ENCODE measurements at regions not wholly inside any gene's neighbourhood (a gene's known extent, or its start where the extent isn't known, plus 50 kb on each side); places are given as distances from the start of the nearest gene placed in this dataset.

GRCh38 chr10:108913300-108913699 lies 1010.0 kb downstream of the XPNPEP1 start:
- peaks cover 4% of the 10 kb centered on the region for H3K4me1 Mint-ChIP-seq (ENCODE audit: unreplicated experiment)
- peaks cover 35% of the 10 kb centered on the region for H3K27me3 Mint-ChIP-seq
- no peak for DNase-seq (ENCODE audit: extremely low spot score, unreplicated experiment)
- H3K9me3 Mint-ChIP-seq, result no peaks in the 10 kb centered on the region
- no peak overlapping the region for H3K27ac Mint-ChIP-seq
- TF ChIP-seq, protein P1, sequence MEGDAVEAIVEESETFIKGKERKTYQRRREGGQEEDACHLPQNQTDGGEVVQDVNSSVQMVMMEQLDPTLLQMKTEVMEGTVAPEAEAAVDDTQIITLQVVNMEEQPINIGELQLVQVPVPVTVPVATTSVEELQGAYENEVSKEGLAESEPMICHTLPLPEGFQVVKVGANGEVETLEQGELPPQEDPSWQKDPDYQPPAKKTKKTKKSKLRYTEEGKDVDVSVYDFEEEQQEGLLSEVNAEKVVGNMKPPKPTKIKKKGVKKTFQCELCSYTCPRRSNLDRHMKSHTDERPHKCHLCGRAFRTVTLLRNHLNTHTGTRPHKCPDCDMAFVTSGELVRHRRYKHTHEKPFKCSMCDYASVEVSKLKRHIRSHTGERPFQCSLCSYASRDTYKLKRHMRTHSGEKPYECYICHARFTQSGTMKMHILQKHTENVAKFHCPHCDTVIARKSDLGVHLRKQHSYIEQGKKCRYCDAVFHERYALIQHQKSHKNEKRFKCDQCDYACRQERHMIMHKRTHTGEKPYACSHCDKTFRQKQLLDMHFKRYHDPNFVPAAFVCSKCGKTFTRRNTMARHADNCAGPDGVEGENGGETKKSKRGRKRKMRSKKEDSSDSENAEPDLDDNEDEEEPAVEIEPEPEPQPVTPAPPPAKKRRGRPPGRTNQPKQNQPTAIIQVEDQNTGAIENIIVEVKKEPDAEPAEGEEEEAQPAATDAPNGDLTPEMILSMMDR (conservative IDR thresholded peaks at IDR 0.05), result no peak
- H3K36me3 Mint-ChIP-seq, result no peaks in the 10 kb centered on the region
- peak overlapping the region; percentile 69 for H3K4me3 Mint-ChIP-seq

DNA sequence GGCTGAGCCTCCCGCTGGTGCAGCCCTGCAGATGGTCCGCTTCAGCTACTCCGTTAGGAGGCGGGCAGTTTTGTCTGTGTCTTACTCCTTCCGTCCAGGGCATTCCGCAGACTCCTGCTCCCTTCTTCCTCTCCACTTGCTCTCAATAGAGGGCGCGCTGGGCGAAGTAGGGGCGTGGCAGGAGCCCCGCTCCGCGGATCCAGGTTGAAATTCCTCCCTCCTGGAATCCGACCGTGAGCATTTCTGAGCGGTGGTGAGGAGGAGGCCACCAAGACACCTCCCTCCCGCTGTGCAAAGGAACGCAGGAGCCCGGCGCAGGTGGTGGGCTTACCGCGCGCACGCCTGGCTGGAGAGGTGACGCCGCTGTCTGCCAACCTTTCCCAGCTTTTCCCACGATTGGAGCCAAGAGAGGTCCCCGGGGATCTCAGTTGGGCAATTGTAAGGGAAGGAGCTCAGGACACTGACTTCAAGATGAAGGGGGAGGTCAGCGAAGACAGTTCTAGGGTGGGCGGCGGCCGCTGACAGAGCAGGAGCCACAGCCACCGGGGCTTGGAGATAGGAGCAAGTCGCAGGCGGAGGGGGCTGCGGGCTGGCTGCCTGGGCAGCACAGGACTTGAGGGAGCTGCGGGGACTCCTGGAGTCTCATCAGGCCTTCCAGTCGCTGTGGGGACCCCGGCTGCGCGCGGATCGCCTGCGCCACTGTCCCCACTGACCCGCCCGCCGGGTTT lies 1011.3 kb downstream of the XPNPEP1 start:
- peak; percentile 79 for DNase-seq (ENCODE audit: extremely low spot score, unreplicated experiment)
- Mint-ChIP-seq H3K36me3 (no peaks in the 10 kb centered on the region), H3K4me3 (peak overlapping the region; percentile 89), H3K9me3 (no peaks in the 10 kb centered on the region), H3K4me1 (ENCODE audit: unreplicated experiment) (peaks cover 4% of the 10 kb centered on the region), H3K27ac (no peak overlapping the region), H3K27me3 (peaks cover 33% of the 10 kb centered on the region)
- TF ChIP-seq, protein P1 (conservative IDR thresholded peaks at IDR 0.05), result peak; percentile 72

- H3K4me3 Mint-ChIP-seq, result no peak overlapping the region
Observed at GRCh38 chr10:108908096-108908495, 1015.2 kb downstream of the XPNPEP1 start.

GRCh38 chr10:108905821-108906220 lies 1017.5 kb downstream of the XPNPEP1 start:
- peaks cover 8% of the 10 kb centered on the region for H3K4me1 Mint-ChIP-seq (ENCODE audit: unreplicated experiment)

More at GRCh38 chr10:108908096-108908495, 1015.2 kb downstream of the XPNPEP1 start:
- H3K27ac Mint-ChIP-seq, result no peak overlapping the region
- peaks cover 29% of the 10 kb centered on the region for H3K27me3 Mint-ChIP-seq
- no peaks in the 10 kb centered on the region for H3K9me3 Mint-ChIP-seq
- DNase-seq (ENCODE audit: extremely low spot score, unreplicated experiment), result no peak
- TF ChIP-seq, protein P1 (conservative IDR thresholded peaks at IDR 0.05), result no peak
- H3K36me3 Mint-ChIP-seq, result no peaks in the 10 kb centered on the region
- peaks cover 8% of the 10 kb centered on the region for H3K4me1 Mint-ChIP-seq (ENCODE audit: unreplicated experiment)

GRCh38 chr10:108905171-108905570 lies 1018.1 kb downstream of the XPNPEP1 start:
- DNase-seq (ENCODE audit: extremely low spot score, unreplicated experiment), result no peak
- Mint-ChIP-seq H3K4me3 (no peak overlapping the region), H3K27ac (no peak overlapping the region), H3K4me1 (ENCODE audit: unreplicated experiment) (peaks cover 8% of the 10 kb centered on the region), H3K27me3 (peaks cover 9% of the 10 kb centered on the region), H3K9me3 (no peaks in the 10 kb centered on the region), H3K36me3 (no peaks in the 10 kb centered on the region)
- TF ChIP-seq, protein P1 (conservative IDR thresholded peaks at IDR 0.05), result no peak

More at GRCh38 chr10:108905821-108906220, 1017.5 kb downstream of the XPNPEP1 start:
- H3K4me3 Mint-ChIP-seq, result no peak overlapping the region
- no peak for DNase-seq (ENCODE audit: extremely low spot score, unreplicated experiment)
- TF ChIP-seq, protein P1 (conservative IDR thresholded peaks at IDR 0.05), result no peak
- peaks cover 14% of the 10 kb centered on the region for H3K27me3 Mint-ChIP-seq
- H3K27ac Mint-ChIP-seq, result no peak overlapping the region
- no peaks in the 10 kb centered on the region for H3K9me3 Mint-ChIP-seq
- no peaks in the 10 kb centered on the region for H3K36me3 Mint-ChIP-seq

All from type B pancreatic cell (in vitro differentiated cells).